ENCODE measurements at regions not wholly inside any gene's neighbourhood (a gene's known extent, or its start where the extent isn't known, plus 50 kb on each side); places are given as distances from the start of the nearest gene placed in this dataset.

DNA sequence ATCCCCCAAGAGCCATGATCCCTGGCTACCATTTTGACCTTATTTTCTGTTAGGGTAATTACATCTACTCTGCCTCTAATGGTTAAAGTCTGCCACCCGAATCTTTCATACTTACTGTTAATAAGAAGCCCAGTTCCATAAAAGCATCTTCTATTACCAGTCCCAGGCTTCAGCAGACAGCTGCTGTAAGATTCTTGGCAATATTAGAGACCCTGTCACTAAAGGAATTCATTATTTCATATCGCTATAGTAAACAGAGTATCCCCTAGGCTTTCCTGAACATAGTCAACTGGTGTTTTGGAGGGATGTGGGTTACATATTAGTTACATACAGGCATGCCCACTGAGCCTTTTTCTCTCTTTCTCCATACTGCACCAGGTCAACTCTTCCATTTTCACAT lies 608.7 kb upstream of the SEMA6A start:
- 84% methylated on average over 2 of the region's 2 CpGs for WGBS
- DNase-seq (ENCODE audit: low spot score in 2 of 2): no peak

DNA sequence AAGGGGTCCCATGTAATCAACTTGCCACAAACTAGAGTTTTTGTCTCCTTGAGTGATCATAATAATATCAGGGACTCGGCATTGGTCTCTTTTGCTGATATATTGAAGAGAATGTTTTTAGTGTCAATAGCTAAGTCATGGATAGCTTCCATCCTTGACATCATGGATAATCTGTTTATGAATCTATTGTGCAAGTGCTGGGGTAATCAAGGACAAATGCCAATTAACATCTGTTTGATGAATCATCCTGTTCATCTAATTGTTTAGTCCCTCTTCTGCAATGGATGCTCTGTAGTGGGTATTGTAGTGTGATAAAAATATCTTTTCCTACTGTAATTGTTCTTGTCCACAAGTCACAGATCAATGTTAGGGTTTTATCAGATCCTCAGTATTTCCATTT lies 607.5 kb upstream of the SEMA6A start:
- TF ChIP-seq EP300 (IDR thresholded peaks at IDR 0.05): no peak
- TF ChIP-seq POLR2AphosphoS5 (IDR thresholded peaks at IDR 0.05): no peak
- TF ChIP-seq, protein P1, sequence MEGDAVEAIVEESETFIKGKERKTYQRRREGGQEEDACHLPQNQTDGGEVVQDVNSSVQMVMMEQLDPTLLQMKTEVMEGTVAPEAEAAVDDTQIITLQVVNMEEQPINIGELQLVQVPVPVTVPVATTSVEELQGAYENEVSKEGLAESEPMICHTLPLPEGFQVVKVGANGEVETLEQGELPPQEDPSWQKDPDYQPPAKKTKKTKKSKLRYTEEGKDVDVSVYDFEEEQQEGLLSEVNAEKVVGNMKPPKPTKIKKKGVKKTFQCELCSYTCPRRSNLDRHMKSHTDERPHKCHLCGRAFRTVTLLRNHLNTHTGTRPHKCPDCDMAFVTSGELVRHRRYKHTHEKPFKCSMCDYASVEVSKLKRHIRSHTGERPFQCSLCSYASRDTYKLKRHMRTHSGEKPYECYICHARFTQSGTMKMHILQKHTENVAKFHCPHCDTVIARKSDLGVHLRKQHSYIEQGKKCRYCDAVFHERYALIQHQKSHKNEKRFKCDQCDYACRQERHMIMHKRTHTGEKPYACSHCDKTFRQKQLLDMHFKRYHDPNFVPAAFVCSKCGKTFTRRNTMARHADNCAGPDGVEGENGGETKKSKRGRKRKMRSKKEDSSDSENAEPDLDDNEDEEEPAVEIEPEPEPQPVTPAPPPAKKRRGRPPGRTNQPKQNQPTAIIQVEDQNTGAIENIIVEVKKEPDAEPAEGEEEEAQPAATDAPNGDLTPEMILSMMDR (IDR thresholded peaks at IDR 0.05): no peak
- no peak for TF ChIP-seq POLR2A (IDR thresholded peaks at IDR 0.05)
- no peaks in the 10 kb centered on the region for H3K9me3 ChIP-seq

More for the DNA sequence above, 608.7 kb upstream of the SEMA6A start:
- no peak overlapping the region for H3K27ac ChIP-seq
- no peaks in the 10 kb centered on the region for H3K27me3 ChIP-seq
- peaks cover 3% of the 10 kb centered on the region for H3K4me1 ChIP-seq
- no peak overlapping the region for H3K4me3 ChIP-seq
- H3K36me3 ChIP-seq: no peaks in the 10 kb centered on the region
- H3K9me3 ChIP-seq: no peaks in the 10 kb centered on the region
- TF ChIP-seq POLR2A (IDR thresholded peaks at IDR 0.05): no peak
- no peak for TF ChIP-seq POLR2AphosphoS5 (IDR thresholded peaks at IDR 0.05)
- TF ChIP-seq EP300 (IDR thresholded peaks at IDR 0.05): no peak
- TF ChIP-seq, protein P1 (IDR thresholded peaks at IDR 0.05): no peak

DNA sequence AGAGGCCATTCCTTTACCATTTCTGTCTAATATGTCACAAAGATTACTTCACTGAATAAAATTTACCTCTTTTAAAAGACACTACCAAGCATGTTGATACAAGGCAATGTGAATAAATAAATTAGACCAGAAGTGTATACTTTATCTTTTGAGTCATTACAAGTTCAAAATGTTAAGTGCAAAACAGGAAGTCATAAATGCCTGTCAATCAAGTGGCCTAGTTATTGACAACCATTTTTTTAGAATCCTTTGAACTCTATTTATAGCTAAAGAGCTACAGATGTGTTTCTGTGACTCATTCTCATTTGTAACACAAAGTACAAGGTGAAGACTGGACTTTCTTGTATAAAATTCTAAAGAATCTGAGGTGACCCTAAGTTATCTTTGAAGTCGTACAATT lies 602.7 kb upstream of the SEMA6A start:
- Histone ChIP-seq H3K9me3 (no peaks in the 10 kb centered on the region), H3K4me3 (no peak overlapping the region), H3K36me3 (no peaks in the 10 kb centered on the region), H3K27me3 (no peaks in the 10 kb centered on the region), H3K27ac (no peak overlapping the region), H3K4me1 (peaks cover 3% of the 10 kb centered on the region)
- 92% methylated on average over 1 of the region's 1 CpG for WGBS
- no peak for TF ChIP-seq EP300 (IDR thresholded peaks at IDR 0.05)
- no peak for DNase-seq (ENCODE audit: low spot score in 2 of 2)

More for the DNA sequence above, 607.5 kb upstream of the SEMA6A start:
- no peaks in the 10 kb centered on the region for H3K36me3 ChIP-seq
- no peak for DNase-seq (ENCODE audit: low spot score in 2 of 2)
- H3K4me1 ChIP-seq: peaks cover 3% of the 10 kb centered on the region
- no peak overlapping the region for H3K27ac ChIP-seq
- H3K4me3 ChIP-seq: no peak overlapping the region
- WGBS: 71% methylated on average over 1 of the region's 1 CpG
- no peaks in the 10 kb centered on the region for H3K27me3 ChIP-seq

DNA sequence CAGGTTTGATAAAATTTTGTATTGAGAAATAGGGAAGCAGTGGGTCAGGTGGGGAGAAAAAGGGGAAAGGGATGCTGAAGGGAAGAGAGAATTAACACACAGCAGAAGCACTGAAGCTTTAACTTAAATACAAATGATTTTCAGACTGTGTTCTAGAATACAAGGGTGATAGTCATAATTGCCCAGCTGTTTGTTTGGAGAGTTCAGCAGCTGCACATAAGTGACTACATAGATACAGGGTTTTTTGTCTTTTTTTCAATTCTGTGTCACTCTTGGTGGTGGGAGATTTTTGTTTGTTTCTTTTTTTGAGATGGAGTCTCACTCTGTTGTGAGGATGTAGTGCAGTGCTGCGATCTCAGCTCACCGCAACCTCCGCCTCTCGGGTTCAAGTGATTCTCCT lies 590.4 kb upstream of the SEMA6A start:
- TF ChIP-seq POLR2A (IDR thresholded peaks at IDR 0.05): no peak
- TF ChIP-seq, protein P1 (IDR thresholded peaks at IDR 0.05): no peak
- TF ChIP-seq EP300 (IDR thresholded peaks at IDR 0.05): no peak
- TF ChIP-seq POLR2AphosphoS5 (IDR thresholded peaks at IDR 0.05): no peak
- H3K4me3 ChIP-seq: no peak overlapping the region
- DNase-seq (ENCODE audit: low spot score in 2 of 2): no peak
- H3K27me3 ChIP-seq: no peaks in the 10 kb centered on the region
- no peak overlapping the region for H3K27ac ChIP-seq
- H3K36me3 ChIP-seq: no peaks in the 10 kb centered on the region
- no peaks in the 10 kb centered on the region for H3K9me3 ChIP-seq
- 96% methylated on average over 4 of the region's 4 CpGs for WGBS
- no peaks in the 10 kb centered on the region for H3K4me1 ChIP-seq

DNA sequence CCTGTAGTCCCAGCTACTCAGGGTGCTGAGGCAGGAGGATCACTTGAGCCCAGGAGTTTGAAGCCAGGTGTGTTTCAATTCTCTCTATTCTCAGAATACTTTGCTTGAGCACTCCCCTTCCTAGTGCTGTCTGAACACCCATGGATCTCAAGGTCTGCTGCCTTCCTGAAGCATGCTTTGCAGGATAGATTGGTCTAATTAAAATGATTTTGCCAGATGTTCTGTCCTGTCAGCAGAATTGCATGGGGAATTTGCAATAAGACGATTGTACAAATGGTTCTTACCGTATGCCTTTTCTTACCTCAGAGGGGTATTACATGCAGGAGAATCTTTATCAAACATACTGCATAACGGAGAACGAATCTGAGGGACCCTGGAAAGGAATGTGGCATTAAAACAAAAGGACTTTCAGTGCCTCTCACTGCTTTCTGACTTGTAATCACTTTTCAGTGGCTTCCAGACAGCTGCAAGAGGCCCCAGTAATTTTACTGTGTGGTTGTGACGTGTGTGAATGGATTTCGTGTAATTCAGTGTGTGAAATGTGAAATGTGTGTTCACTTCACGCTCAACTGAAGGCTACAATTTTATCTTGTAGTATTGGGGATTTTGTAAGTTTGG lies 587.2 kb upstream of the SEMA6A start:
- Histone ChIP-seq H3K36me3 (no peaks in the 10 kb centered on the region), H3K4me1 (no peaks in the 10 kb centered on the region), H3K9me3 (no peaks in the 10 kb centered on the region), H3K4me3 (no peak overlapping the region), H3K27ac (no peak overlapping the region), H3K27me3 (no peaks in the 10 kb centered on the region)
- 71% methylated on average over 7 of the region's 7 CpGs for WGBS
- DNase-seq (ENCODE audit: low spot score in 2 of 2): no peak
- TF ChIP-seq POLR2A (IDR thresholded peaks at IDR 0.05) (no peak), POLR2AphosphoS5 (IDR thresholded peaks at IDR 0.05) (no peak), EP300 (IDR thresholded peaks at IDR 0.05) (no peak)
- TF ChIP-seq, protein P1 (IDR thresholded peaks at IDR 0.05): no peak

DNA sequence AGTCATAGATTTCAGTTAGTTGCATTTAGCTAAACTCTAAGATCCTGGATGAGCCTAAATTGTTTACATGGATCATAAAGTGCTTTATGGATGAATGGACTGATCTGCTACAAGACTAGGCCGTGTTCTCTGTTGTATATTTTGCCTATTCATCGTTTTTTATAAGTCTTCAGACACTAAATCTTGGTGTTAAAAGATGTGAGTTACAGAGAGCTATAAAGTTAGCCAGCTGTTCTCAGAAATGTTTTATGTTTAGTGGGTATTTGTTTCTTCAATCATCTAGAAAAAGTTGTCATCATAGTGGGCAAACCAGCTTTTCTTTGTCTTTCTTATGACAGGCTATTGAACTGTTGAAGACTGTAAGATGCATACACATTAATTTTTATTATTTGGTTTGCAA lies 585.8 kb upstream of the SEMA6A start:
- DNase-seq (ENCODE audit: low spot score in 2 of 2): no peak
- no peaks in the 10 kb centered on the region for H3K4me1 ChIP-seq
- no peaks in the 10 kb centered on the region for H3K36me3 ChIP-seq
- 52% methylated on average over 2 of the region's 2 CpGs for WGBS
- no peak overlapping the region for H3K27ac ChIP-seq
- no peaks in the 10 kb centered on the region for H3K27me3 ChIP-seq
- H3K4me3 ChIP-seq: no peak overlapping the region
- no peaks in the 10 kb centered on the region for H3K9me3 ChIP-seq
- no peak for TF ChIP-seq EP300 (IDR thresholded peaks at IDR 0.05)
